SK-N-SH (cell line): ENCODE measurements at regions not wholly inside any gene's neighbourhood (a gene's known extent, or its start where the extent isn't known, plus 50 kb on each side); places are given as distances from the start of the nearest gene placed in this dataset.

Experiments used
- CTCF ChIA-PET: fragments of 300-600, 350-600 bp; formaldehyde crosslinking; extraction: SDS; loops from one replicate; lab custom pipeline; 2021; lab: Yijun Ruan, JAX
- POLR2A ChIA-PET: fragments of 350-600 bp; sonication (Branson Sonifier 250); formaldehyde crosslinking; extraction: SDS; loops from one replicate; lab custom pipeline; 2020; ENCODE audit warnings: antibody characterized with exemption, inconsistent platforms; lab: Yijun Ruan, JAX
- DNase-seq: peaks from one replicate; pipeline ENCODE4 v3.0.0; 2012
- H2AFZ ChIP-seq: fragments of 200-600 bp; sonication (generic); 2 replicates; pipeline ENCODE4 v1.8.1; 2016; ENCODE audit warnings: antibody characterized with exemption, mild to moderate bottlenecking, low read depth
- H3F3A ChIP-seq: fragments of 200-600 bp; sonication (generic); replicated peaks from 2 replicates; pipeline ENCODE3; 2016; ENCODE audit warnings: antibody characterized with exemption, mild to moderate bottlenecking; ENCODE audit not compliant: insufficient read depth
- H3K27ac ChIP-seq, 2 experiments: fragments of 200-500 bp in 1 of 2; fragments of 200-600 bp in 1 of 2; sonication (Bioruptor generic) in 1 of 2; sonication (generic), shearing (Covaris generic) in 1 of 2; 2 replicates each; pipeline versions ENCODE4 v1.5.1 to v1.6.1; 2014 to 2016; ENCODE audit warnings: low read depth in 2 of 2, inconsistent platforms in 1 of 2, low read length in 1 of 2, mild to moderate bottlenecking in 1 of 2, mixed read lengths in 1 of 2
- H3K27me3 ChIP-seq: fragments of 200-600 bp; sonication (generic), shearing (Covaris generic); 2 replicates; pipeline ENCODE4 v1.6.1; 2016; ENCODE audit warnings: mixed run types; ENCODE audit not compliant: insufficient read depth
- H3K36me3 ChIP-seq, 2 experiments: fragments of 200-500 bp in 1 of 2; fragments of 200-600 bp in 1 of 2; sonication (Bioruptor generic) in 1 of 2; sonication (generic) in 1 of 2; replicated peaks in 1 of 2; 2 replicates each; pipeline versions ENCODE3 to v1.5.1; 2014 to 2016; ENCODE audit warnings: low read length in 1 of 2, mild to moderate bottlenecking in 1 of 2; ENCODE audit not compliant: insufficient read depth in 2 of 2, control insufficient read depth in 1 of 2
- H3K4me1 ChIP-seq, 2 experiments: fragments of 200-500 bp in 1 of 2; fragments of 200-600 bp in 1 of 2; sonication (Bioruptor generic) in 1 of 2; sonication (generic), shearing (Covaris generic) in 1 of 2; 2 replicates each; pipeline versions ENCODE4 v1.5.1 to v1.6.1; 2014 to 2016; ENCODE audit warnings: low read depth in 1 of 2, low read length in 1 of 2, mixed run types in 1 of 2; ENCODE audit not compliant: insufficient read depth in 2 of 2, control insufficient read depth in 1 of 2
- H3K4me2 ChIP-seq: fragments of 200-600 bp; sonication (generic), shearing (Covaris generic); 2 replicates; pipeline ENCODE4 v1.6.1; 2017; ENCODE audit warnings: mixed run types
- H3K4me3 ChIP-seq, 2 experiments: fragments of 200-500 bp in 1 of 2; fragments of 200-600 bp in 1 of 2; sonication (Bioruptor generic) in 1 of 2; sonication (generic), shearing (Covaris generic) in 1 of 2; 2 replicates each; pipeline versions ENCODE4 v1.5.1 to v1.8.1; 2014 to 2016; ENCODE audit warnings: low read depth in 2 of 2, inconsistent platforms in 1 of 2, low read length in 1 of 2, mild to moderate bottlenecking in 1 of 2, mixed read lengths in 1 of 2, moderate library complexity in 1 of 2
- H3K79me2 ChIP-seq: fragments of 200-600 bp; sonication (generic); 2 replicates; pipeline ENCODE4 v1.8.1; 2017; ENCODE audit warnings: mild to moderate bottlenecking; ENCODE audit not compliant: insufficient read depth
- H3K9ac ChIP-seq: fragments of 200-600 bp; sonication (generic); 2 replicates; pipeline ENCODE4 v1.6.1; 2017; ENCODE audit warnings: mixed run types
- H3K9me2 ChIP-seq: fragments of 200-600 bp; sonication (generic); 2 replicates; pipeline ENCODE4 v1.6.1; 2017; ENCODE audit warnings: mixed run types
- H3K9me3 ChIP-seq: fragments of 200-600 bp; sonication (generic); 2 replicates; pipeline ENCODE4 v1.6.1; 2017; ENCODE audit warnings: mixed run types, mild to moderate bottlenecking, moderate library complexity
- H4K20me1 ChIP-seq: fragments of 200-600 bp; sonication (generic); 2 replicates; pipeline ENCODE4 v1.6.1; 2017; ENCODE audit warnings: mild to moderate bottlenecking, mixed run types; ENCODE audit not compliant: insufficient read depth
- CHD2 ChIP-seq: fragments of 150-350 bp; IDR thresholded peaks from 2 replicates; pipeline ENCODE4 v1.6.1; 2018; ENCODE audit warnings: low read length; ENCODE audit not compliant: partially characterized antibody
- ELF1 ChIP-seq: IDR thresholded peaks from 2 replicates; pipeline ENCODE4 v1.4.0; 2012
- EP300 ChIP-seq, 2 experiments: IDR thresholded peaks; 2 replicates each; pipeline versions ENCODE4 v1.4.0 to v1.6.1; 2012; ENCODE audit warnings: borderline replicate concordance in 1 of 2, low read depth in 1 of 2, low read length in 1 of 2
- FOSL2 ChIP-seq: IDR thresholded peaks from 2 replicates; pipeline ENCODE4 v1.4.0; 2012; ENCODE audit warnings: low read depth, mild to moderate bottlenecking, moderate library complexity, borderline replicate concordance
- FOXJ3 ChIP-seq: sonication (generic); formaldehyde crosslinking; IDR thresholded peaks from 2 replicates; pipeline ENCODE4 v1.5.1; 2020; ENCODE audit warnings: mild to moderate bottlenecking, missing genetic modification reagents
- FOXM1 ChIP-seq: IDR thresholded peaks from 2 replicates; pipeline ENCODE4 v1.4.0; 2012; ENCODE audit warnings: low read depth, mild to moderate bottlenecking
- GABPA ChIP-seq: IDR thresholded peaks from 2 replicates; pipeline ENCODE4 v1.4.0; 2012; ENCODE audit warnings: low read depth, mild to moderate bottlenecking
- JUND ChIP-seq: IDR thresholded peaks from 2 replicates; pipeline ENCODE4 v1.4.0; 2012
- MXI1 ChIP-seq: IDR thresholded peaks from 2 replicates; pipeline ENCODE4 v1.6.1; 2012; ENCODE audit warnings: mild to moderate bottlenecking, low read depth, low read length, improper control_type of control experiment
- NFIC ChIP-seq: IDR thresholded peaks from 2 replicates; pipeline ENCODE4 v1.4.0; 2012; ENCODE audit warnings: borderline replicate concordance
- POLR2AphosphoS5 ChIP-seq: IDR thresholded peaks from 2 replicates; pipeline ENCODE4 v1.6.1; 2012; ENCODE audit warnings: low read depth, low read length
- RAD21 ChIP-seq: IDR thresholded peaks from 2 replicates; pipeline ENCODE4 v1.6.1; 2012; ENCODE audit warnings: mild to moderate bottlenecking, low read length
- REST ChIP-seq: IDR thresholded peaks from 2 replicates; pipeline ENCODE4 v1.6.1; 2012; ENCODE audit warnings: mild to moderate bottlenecking, low read depth, low read length, moderate library complexity
- RXRA ChIP-seq: IDR thresholded peaks from 2 replicates; pipeline ENCODE4 v1.4.0; 2012; ENCODE audit warnings: low read depth, mild to moderate bottlenecking, borderline replicate concordance
- USF1 ChIP-seq: IDR thresholded peaks from 2 replicates; pipeline ENCODE4 v1.4.0; 2012; ENCODE audit warnings: low read depth, borderline replicate concordance
- USF2 ChIP-seq: fragments of 150-350 bp; IDR thresholded peaks from 2 replicates; pipeline ENCODE4 v1.6.1; 2017; ENCODE audit warnings: antibody characterized with exemption, low read length, low read depth, borderline replicate concordance
- YY1 ChIP-seq: IDR thresholded peaks from 2 replicates; pipeline ENCODE4 v1.4.0; 2012; ENCODE audit warnings: low read depth, mild to moderate bottlenecking
- ZBTB33 ChIP-seq: IDR thresholded peaks from 2 replicates; pipeline ENCODE4 v1.4.0; 2012; ENCODE audit warnings: low read depth, borderline replicate concordance
- WGBS: methylation state at CpG from one replicate; pipeline ENCODE4 v1.1.6; 2017; ENCODE audit warnings: low lambda C conversion rate; 5-methylcytosine and 5-hydroxymethylcytosine counted together

- DNase-seq = peak; percentile 7
- CTCF ChIA-PET = interaction anchor here (0.7 kb wide), 1 partner anchor 329 kb away, joined by 3 read pairs; no protein-coding TSS in a partner anchor
- WGBS = 37% methylated on average over 4 of the region's 4 CpGs
- H3K9ac ChIP-seq = no peak overlapping the region
- no peak for TF ChIP-seq ELF1
- no peak for TF ChIP-seq REST
- TF ChIP-seq GABPA = no peak
- no peak for TF ChIP-seq YY1
- TF ChIP-seq USF2 = no peak
- TF ChIP-seq POLR2AphosphoS5 = no peak
- no peak for TF ChIP-seq MXI1
- TF ChIP-seq FOXJ3 (CRISPR knock-in tag) = no peak
- no peak for TF ChIP-seq JUND
- no peak for TF ChIP-seq RAD21
- H3K4me2 ChIP-seq = no peak overlapping the region
- no peaks in the 10 kb centered on the region for H4K20me1 ChIP-seq
- no peaks in the 10 kb centered on the region for H3K79me2 ChIP-seq
- peaks cover 0 to 20% of the 10 kb centered on the region in 2 experiments; a peak in 2 of 4 replicates for H3K4me1 ChIP-seq
- H3K27ac ChIP-seq = peak overlapping the region in 1 of 2 experiments; percentile 82; a peak in 2 of 4 replicates
- no peaks in the 10 kb centered on the region for H3K36me3 ChIP-seq
- no peak overlapping the region for H2AFZ ChIP-seq
- H3K9me3 ChIP-seq = no peaks in the 10 kb centered on the region
- POLR2A ChIA-PET = no interaction called here
- H3K9me2 ChIP-seq = no peaks in the 10 kb centered on the region
- H3K4me3 ChIP-seq = no peak overlapping the region
- no peaks in the 10 kb centered on the region for H3F3A ChIP-seq
- H3K27me3 ChIP-seq = no peaks in the 10 kb centered on the region
These were observed 899.5 kb upstream of the SLC10A2 start for GRCh38 chr13:103965506-103966243.

GRCh38 chr13:103961784-103962183, 895.6 kb upstream of the SLC10A2 start:
- no peaks in the 10 kb centered on the region for H3K27me3 ChIP-seq
- peak overlapping the region in 1 of 2 experiments; percentile 78; a peak in 2 of 4 replicates for H3K27ac ChIP-seq
- H3K4me1 ChIP-seq = peaks cover 0 to 20% of the 10 kb centered on the region in 2 experiments; a peak in 2 of 4 replicates
- WGBS = 76% methylated on average over 2 of the region's 2 CpGs
- H3K4me3 ChIP-seq = no peak overlapping the region
- CTCF ChIA-PET = no interaction called here
- H3K9me3 ChIP-seq = no peaks in the 10 kb centered on the region
- no peak overlapping the region for H3K9ac ChIP-seq
- H3K4me2 ChIP-seq = no peak overlapping the region
- H2AFZ ChIP-seq = no peak overlapping the region
- H3F3A ChIP-seq = no peaks in the 10 kb centered on the region
- no peaks in the 10 kb centered on the region for H3K9me2 ChIP-seq
- POLR2A ChIA-PET = no interaction called here
- H3K36me3 ChIP-seq = no peaks in the 10 kb centered on the region
- DNase-seq = no peak
- no peaks in the 10 kb centered on the region for H4K20me1 ChIP-seq
- H3K79me2 ChIP-seq = no peaks in the 10 kb centered on the region
- TF ChIP-seq JUND = no peak
- TF ChIP-seq EP300 (IDR thresholded peaks at IDR 0.05; ENCODE audit: borderline replicate concordance in 1 of 2, low read depth in 1 of 2, low read length in 1 of 2) = no peak
- TF ChIP-seq ELF1 = no peak
- no peak for TF ChIP-seq MXI1
- TF ChIP-seq USF1 = no peak
- no peak for TF ChIP-seq NFIC
- no peak for TF ChIP-seq FOXM1
- TF ChIP-seq FOSL2 = no peak
- TF ChIP-seq RXRA = no peak
- no peak for TF ChIP-seq CHD2
- no peak for TF ChIP-seq ZBTB33
